DMS 273 treated with DMSO at 0.1 percent for 48 hours (cell line): ENCODE measurements at regions not wholly inside any gene's neighbourhood (a gene's known extent, or its start where the extent isn't known, plus 50 kb on each side); places are given as distances from the start of the nearest gene placed in this dataset.
"Not testable (repeated sequence)": the region's sequence is repeated elsewhere in the genome, so short reads cannot be mapped to it uniquely, and the experiment has no call there.

Source experiments
- DNase-seq: peaks from one replicate; lab custom pipeline; 2025; lab: John Stamatoyannopoulos, UW

DNA sequence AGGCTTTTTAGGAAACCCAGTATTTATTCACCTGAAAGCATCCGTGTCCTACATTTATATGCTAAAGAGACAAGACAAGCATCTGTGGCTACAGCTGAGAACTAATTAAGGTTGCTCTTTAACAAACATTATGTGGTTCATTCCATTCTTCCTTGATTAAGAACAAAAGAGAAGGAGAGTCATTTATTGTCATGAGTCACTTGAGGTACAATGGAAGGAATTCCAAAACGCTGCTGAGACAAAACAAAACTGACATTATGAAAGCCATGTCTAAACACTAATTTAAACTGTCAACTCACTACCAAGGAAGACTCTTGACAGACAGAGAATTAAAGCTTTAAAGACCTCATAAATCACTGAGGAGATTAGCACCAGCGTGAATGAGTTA lies 214.4 kb downstream of the BMP4 start:
- no peak for DNase-seq

DNA sequence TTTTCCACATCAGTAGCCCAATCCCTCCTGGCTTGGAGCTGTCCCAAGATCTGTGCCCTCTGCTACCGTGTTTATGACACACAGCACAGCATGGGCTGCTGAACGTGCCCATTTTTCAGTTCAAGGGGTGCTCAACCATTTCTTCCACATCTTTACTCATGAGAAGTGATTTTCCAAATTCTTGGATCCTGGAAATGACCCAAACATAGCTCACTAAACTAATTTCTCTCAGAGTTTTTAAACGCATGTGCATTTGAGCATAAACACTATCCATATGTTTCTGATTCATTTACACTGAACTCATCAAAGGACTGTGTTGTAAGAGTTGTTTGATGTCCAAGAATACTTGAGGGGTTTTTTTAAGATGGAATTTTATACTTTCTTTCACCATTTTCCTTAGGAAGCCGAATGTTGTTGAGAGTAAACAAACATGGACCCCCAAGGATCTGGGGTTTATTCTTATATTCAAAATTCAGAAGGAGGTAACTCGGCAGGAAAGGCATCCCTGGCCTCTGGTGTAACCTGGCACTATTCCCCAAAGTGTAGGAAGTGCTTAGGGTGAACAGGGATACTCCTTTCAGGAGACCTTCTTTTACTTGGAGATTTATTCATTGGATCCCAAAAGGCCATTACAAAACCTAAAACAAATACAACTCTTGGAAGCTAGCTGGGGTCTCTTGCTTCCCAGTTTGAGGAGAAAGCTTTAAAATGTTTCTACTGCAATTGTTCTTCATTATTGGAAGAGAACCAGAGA lies 215.0 kb downstream of the BMP4 start:
- no peak for DNase-seq

DNA sequence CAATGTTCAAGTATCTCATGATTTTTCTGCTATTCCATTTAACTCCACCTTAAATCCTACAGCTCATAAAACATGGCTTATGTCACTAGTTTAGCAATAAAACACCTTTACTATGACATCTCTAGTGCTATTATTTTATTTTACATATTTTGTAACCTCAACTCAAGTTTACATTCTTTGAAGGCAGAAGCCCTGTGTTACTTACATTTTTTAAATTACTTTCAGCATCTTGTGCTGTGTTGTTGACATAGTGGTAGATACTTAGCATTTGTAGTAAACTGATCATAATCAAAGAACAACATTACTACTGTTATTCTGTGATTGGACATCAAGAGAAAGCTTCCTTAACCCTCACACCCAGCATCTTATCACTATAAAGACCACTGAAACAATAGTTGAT lies 216.1 kb downstream of the BMP4 start:
- DNase-seq: no peak

DNA sequence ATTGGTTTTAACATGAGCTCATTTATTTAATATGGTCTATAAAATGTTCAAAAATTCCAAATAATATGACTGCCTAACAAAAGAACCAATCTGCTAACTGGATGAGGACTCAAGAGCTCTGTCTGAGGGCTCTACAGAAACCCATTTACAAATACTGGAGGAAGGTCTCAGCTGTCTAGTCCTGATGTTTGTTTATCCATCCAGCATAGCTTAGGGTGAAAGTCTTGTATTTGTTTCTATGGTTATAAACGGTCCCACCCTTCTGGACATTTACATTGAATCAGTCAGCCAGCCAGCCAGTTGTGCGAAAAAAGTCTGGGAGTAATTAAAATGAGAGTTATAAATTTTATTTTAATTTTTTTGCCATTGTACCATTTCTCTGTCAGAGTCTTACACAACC lies 220.7 kb downstream of the BMP4 start:
- no peak for DNase-seq

DNA sequence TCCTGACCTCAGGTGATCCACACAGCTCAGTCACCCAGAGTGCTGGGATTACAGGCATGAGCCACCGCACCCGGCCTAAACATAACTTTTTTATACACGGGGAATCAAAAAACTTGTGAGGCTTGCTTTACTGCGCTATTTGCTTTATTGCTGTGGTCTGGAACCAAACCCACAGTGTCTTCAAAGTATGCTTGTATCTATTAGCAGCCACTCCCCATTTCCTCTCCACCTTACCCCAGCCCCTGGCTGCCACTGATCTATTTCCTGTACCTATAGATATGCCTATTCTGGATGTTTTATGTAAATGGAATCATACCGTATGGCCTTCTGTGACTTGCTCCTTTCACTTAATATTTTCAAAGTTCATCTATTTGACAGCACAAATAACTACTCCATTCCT lies 233.4 kb downstream of the BMP4 start:
- DNase-seq: no peak

DNA sequence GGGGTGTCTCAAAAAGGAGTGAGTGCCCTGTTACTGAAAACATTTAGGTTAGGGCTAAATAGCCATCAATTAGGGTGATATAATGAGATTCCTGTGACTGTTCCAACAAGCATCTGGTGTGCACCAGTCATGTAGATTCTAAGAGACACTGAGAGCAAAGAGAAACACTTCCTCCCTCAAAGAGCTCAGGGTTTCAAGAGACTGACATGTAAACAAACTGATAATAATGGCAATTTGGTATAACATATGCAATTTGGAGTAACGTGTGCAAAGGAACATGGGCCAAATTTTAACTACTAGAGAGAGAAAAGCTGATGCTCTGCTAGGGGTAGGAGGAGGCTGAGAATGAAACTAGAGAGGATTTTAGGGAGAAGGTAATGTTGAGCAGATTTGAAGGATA lies 237.1 kb downstream of the BMP4 start:
- DNase-seq: no peak

DNA sequence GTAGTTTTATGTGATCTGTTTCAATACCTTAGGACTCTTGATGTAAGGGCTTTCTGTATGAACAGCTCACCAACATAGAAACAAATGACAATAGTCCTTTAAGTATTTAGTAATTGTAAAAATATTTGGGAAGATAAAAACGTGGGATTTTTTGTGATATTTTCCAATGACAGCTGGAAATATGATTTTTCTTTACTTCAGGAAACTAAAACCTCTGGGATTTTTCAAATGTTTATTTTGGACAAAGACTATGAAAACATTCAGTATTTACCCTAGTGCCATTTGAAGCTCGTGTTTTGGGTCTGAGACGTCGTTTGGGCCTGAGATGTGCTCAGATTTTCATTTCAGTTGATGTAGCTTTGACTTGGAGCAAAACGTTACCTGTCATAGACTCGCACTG lies 240.0 kb downstream of the BMP4 start:
- no peak for DNase-seq

DNA sequence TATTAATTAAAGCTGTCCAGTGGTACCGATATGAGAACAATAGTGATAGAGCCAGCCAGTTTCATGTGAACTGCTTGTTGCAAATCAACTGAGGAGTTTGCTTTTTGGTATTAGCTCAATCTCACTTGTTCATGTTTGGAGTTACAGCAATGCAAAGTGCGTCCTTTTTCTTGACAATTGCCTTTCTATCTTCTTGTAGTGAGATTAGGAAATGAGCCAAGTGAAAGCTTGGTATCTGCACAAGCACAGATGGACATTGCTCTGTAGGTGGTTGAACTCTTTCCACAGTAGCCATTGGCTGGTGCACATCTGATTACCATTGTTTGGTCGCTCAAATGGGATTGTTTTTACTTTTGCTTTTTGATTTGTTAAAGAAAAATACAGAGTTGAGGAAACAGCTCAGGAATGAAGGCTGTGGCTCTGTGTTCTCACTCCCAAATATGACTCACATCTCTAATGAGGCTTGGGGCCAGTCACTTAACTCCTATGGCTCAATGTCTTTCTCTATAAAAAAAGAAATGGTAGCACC lies 241.4 kb downstream of the BMP4 start:
- DNase-seq: no peak

DNA sequence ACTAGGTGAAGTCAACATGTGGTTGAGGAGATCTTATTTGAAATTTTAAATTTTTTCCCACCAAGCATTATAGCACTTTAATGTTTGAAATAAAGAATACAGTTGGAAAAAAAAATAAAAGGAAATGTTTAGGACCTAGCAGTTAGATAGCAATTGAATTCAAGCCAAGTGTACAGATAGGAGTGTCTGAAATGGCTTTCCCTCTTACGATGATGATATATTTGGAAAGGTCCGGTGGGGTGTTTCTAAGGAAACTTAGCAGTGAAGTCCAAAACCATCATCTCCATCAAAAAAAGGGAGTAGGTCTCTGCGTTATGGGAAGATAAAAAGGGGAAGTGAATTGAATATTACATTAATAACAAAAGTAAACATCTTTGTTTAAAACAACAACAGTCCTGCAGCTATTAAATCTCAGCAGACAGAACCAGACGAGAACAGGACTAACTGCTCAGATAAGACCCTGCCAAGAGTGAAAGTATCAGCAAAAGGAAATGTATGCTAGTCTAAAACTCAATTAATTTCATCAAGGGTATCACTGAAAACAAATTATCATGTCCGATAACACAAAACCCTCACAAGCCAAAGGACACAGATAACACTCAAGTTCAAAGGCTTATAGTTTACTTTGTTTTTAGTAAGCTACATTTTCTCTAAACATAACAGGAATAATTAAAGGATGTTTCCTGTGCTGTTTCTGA lies 242.0 kb downstream of the BMP4 start:
- DNase-seq: no peak

DNA sequence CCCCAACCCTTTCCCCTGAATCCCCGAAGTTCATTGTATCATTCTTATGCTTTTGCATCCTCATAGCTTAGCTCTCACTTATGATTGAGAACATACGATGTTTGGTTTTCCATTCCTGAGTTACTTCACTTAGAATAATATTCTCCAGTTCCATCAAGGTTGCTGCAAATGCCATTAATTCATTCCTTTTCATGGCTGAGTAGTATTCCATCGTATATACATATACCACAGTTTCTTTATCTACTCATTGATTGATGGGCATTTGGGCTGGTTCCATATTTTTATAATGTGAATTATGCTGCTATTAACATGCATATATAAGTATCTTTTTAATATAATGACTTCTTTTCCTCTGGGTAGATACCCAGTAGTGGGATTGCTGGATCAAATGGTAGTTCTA lies 243.7 kb downstream of the BMP4 start:
- not testable (repeated sequence) for DNase-seq

DNA sequence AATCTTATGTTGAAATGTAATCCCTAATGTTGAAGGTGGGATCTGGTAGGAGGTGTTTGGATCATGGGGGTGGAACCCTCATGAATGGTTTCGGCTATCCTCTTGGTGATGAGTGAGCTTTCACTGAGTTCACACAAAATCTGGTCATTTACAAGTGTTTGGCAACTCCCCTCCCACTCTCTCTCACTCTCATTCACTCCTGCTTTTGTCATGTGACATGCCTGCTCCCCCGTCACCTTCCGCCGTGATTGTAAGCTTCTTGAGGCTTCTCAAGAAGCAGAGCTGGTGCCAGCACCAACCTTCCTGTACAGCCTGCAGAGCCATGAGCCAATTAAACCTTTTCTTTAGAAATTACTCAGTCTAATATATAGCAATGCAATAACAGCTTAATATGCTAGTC lies 245.4 kb downstream of the BMP4 start:
- DNase-seq: no peak

DNA sequence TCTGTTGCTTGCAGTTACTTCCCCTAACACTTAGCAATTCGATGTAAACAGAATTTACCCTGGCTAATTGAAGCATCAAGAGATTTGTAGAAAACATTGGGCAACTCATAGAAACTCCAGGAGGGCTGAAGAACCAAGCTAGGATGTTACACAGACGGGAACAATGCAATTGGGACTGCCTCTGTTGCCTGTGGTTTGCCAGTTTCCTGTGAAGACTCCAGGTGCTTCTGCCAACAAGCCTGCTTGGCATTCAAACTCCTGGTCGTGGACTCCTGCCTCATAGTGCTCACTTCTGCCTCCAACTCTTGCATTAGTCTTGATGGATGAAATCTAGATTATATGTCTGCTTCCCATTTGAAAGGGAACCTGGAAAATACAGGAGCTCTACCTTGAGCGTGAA lies 246.0 kb downstream of the BMP4 start:
- DNase-seq: no peak

DNA sequence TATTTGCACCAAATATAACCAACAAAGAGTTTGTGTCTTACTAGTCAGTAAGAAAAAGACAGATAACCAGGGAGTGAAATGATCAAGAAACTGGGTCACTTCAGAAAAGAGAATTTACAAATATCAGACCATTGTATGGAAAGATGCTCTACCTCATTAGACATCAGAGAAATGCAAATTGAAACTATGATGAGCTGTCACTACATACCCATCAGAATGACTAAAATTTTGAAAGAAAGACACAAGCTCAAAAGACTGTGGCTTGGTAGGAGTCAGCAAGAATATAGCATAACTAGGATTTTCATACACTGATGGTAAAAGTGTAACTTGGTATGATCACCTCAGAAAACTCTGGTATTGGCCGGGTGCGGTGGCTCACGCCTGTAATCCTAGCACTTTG lies 247.2 kb downstream of the BMP4 start:
- DNase-seq: no peak

DNA sequence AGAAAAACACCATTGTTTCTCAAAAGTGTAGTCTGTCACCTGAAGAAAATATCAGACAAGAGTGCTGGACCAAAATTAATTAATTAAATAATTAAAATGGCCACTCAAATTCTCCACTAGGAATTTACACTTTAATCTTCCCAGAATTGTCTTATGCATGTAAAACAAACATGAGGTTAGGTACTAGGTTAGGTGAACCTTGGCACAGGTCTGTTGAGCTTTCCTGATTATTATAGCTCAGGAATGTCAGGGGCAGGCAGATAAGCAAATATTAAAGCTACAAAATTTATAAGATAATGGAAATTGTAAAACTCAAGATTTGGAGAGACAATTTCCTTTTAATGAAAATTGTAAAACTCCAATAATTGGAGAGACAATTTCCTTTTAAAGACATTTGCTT lies 253.2 kb downstream of the BMP4 start:
- no peak for DNase-seq

DNA sequence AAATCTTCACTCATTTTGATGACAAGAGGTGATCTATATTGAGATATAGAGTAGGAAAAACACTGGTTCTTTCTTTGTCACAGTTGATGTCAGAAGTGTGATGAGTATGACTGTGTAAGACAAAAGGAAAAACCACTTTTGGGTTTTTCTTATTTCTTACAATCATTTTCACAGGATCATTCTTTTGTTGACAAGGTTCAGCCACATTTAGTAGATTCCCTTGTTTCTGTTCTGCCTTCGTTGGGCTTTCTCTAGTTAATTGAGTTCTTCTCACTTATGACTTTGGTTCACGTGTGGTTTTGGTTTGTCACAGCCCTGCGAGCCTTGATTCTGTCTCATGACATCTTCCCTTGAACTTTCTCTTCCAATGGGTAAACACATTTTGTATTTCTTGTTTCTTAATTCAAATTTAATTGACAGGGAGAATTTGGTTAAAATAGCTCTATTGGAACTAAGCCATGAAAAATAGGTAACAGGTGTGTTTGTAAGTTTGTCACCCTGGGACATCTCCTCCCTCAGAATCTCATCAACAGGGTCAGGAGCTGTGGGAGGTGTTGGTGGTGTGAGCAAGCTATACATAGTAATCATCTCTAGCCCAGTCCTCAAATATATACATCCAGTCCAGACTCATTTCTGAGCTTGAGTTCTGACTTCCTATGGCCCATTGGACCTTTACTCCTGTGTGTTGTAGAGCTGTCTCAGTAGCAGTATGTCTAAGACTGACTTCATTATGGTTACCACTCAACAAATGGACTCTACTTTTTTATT lies 255.3 kb downstream of the BMP4 start:
- no peak for DNase-seq

DNA sequence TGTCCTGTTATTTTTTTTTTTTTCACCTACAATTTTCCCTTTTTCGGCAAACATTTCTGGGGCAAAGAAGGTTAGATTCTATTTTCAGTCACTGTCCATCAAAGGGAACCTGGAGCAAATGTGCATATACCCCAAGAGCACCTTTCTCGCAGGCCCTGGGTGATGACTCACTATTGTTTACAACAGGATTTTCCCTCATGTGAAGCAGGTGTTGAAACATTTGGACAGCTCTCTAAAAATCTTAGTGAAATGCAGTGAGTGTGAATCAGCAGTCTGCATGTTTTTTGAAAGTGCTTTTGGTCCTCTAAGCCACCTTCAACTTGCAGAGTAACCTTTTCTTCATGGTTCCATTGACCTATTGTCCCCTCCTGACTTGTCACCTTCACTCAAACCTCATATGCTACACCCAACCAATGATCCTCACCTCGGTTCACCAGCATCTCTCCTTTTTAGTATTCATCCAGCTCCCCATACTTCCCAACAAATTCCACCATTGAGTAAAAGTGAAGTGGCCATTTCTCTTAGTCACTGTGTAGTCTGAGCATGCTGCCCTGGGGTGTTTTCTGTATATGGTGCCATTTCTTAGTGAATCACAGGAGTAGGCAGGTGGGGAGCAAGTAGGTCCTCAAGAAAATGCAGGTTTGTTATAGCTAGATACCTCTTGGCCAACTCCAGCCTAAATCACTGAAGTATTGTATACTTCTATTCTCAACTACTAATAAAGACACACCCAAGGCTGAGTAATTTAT lies 260.2 kb downstream of the BMP4 start:
- no peak for DNase-seq

DNA sequence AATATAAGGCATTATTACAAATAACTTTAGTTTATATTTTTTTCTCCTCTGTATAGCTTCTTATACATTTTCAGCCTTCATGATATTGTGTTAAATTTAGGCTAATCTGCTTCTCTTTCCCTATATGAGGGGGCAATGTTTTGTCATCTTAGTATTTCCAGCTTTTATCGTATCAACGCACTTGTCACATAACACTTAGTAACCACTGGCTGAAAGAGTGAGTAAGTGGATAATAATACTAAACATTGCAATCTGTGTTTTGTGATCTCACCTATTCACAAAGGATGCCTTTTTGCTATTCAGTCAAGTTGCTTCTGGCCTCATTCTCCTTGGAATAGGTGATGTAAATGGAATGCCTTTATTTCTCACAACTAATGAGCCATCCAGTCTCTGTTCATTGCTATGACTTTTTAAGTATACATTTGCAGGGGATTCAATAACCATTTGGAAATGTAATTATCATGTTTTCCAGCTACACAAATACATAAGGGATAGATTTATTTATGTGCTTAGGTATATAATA lies 260.9 kb downstream of the BMP4 start:
- no peak for DNase-seq

DNA sequence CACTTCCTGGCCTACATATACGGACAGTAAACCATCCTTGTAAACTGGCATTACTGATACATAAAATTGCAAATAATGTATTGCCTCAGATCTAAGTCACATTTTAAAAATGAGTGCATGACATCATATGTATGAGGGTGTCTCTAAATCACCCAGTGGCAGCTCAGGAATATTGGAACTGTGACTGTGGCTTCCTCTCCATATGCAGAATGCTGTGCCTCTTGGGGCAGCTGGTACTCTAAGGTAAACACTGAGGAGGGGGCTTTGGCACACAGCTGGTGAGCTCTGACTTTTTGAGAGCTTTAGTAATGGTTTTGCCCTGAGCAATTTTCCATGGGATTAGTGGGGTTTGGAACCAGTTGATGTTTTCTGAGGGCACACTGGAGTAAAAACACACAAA lies 263.7 kb downstream of the BMP4 start:
- DNase-seq: no peak

DNA sequence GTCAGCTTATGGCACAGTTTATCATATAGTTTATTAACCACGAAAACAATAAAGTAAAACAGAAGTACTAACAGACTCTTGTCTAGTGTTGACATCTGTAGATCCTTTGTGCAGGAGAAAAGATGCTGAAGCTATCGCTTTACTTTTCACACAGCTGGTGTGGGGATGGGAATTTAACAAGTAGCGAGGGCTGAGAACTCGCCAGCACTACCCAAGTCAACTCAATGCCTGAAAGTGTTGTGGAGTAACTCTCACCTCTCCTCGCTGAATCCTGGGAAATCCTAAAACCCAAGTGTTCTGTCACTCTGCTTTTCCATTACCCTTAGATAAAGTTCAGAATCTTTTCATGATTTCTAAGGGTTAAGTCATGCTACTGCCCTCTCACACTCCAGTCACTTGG lies 264.2 kb downstream of the BMP4 start:
- no peak for DNase-seq

DNA sequence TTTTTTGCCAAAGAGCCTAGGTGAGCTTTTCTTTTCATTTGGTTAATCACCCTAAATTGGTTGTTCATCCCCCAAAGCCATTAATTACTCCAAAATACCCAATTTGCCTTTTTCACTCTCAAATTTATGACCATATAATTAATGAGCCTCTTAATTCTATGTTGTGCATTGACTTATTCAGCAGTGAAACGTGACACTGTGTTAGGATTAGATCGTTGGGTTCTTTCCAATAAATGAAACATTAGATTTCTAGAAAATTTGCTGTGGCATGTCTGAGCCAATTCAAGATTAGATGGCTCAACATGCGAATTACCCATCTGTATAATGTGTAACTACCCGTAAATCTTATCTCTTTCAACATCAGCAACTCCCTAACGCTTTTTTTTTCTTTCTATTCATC lies 273.4 kb downstream of the BMP4 start:
- no peak for DNase-seq

DNA sequence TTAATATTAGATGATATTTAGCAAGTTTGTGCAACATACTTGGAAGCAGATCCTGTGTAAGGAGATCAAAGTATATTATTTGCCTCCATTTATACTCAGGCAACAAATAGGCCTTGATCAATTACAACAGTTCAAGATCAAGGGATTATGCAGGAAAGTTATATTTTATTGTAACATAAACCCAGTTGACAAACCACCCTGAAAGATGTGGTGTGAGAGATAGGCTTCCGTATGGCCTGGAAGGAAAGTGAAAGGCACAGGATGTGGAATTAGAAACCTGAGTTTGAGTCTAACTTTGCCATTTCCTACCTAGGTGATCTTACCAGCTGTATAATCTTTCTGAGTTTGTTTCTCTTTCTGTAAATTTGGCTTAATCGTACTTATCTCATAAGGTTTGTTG lies 284.1 kb downstream of the BMP4 start:
- no peak for DNase-seq

DNA sequence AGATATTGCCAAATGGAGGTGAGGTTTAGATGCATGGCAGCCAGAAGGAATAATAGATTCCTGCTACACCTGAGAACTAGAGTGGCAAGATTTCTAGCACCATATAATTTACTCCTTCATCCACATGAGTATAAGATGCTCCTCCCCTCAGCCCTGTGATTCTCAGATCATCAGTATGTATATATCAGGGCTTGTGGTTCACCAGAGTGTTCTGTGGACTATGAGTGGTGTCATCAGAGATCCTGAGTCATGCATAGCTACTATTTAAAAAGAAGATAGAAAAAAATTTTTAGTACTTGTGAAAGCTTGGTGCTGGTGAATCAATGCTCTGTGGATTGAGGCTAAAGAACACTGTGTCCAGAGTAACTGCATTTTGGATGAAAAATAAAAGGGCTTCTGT lies 285.9 kb downstream of the BMP4 start:
- DNase-seq: no peak
